Brain microvascular endothelial cell (primary cell): ENCODE measurements at regions not wholly inside any gene's neighbourhood (a gene's known extent, or its start where the extent isn't known, plus 50 kb on each side); places are given as distances from the start of the nearest gene placed in this dataset.

Source experiments
- DNase-seq: peaks from one replicate; pipeline ENCODE4 v3.0.0-alpha.2; 2020
- H3K27ac ChIP-seq: fragments of 250-450 bp; sonication (Bioruptor Pico); 2 replicates; pipeline ENCODE4 v1.5.1; 2020; ENCODE audit warnings: mild to moderate bottlenecking, moderate library complexity
- H3K27me3 ChIP-seq: fragments of 250-450 bp; sonication (Bioruptor Pico); replicated peaks from 2 replicates; pipeline ENCODE4 v1.5.1; 2020; ENCODE audit warnings: mild to moderate bottlenecking
- H3K36me3 ChIP-seq: fragments of 250-450 bp; sonication (Bioruptor Pico); replicated peaks from 2 replicates; pipeline ENCODE4 v1.5.1; 2020; ENCODE audit warnings: mild to moderate bottlenecking
- H3K4me3 ChIP-seq: 2 replicates; pipeline ENCODE4 v1.5.1; 2011; ENCODE audit warnings: low read depth, mild to moderate bottlenecking, control low read depth, low read length, moderate library complexity
- CTCF ChIP-seq: IDR thresholded peaks from 2 replicates; pipeline ENCODE4 v1.5.1; 2011; ENCODE audit warnings: low read depth, mild to moderate bottlenecking, moderate library complexity, low read length, control low read depth, inconsistent platforms; ENCODE audit errors: missing control alignments
- in situ Hi-C: cut with HindIII; loops from 2 replicates; pipeline ENCODE4 v1.10.0; 2017; ENCODE audit warnings: low sequenced_read_pairs, low pct_ligation_motif_present

GRCh38 chr5:171692936-171693335, 92.7 kb upstream of the SMIM23 start:
- Histone ChIP-seq H3K4me3 (no peak overlapping the region), H3K27me3 (no peaks in the 10 kb centered on the region), H3K36me3 (no peaks in the 10 kb centered on the region), H3K27ac (no peak overlapping the region)
- DNase-seq: no peak
- no peak for TF ChIP-seq CTCF
- in situ Hi-C loops: no loop called here

GRCh38 chr5:171693412-171693811, 92.2 kb upstream of the SMIM23 start:
- in situ Hi-C loops: no loop called here
- H3K4me3 ChIP-seq: no peak overlapping the region
- H3K27ac ChIP-seq: no peak overlapping the region
- TF ChIP-seq CTCF: no peak
- no peaks in the 10 kb centered on the region for H3K27me3 ChIP-seq
- DNase-seq: no peak
- no peaks in the 10 kb centered on the region for H3K36me3 ChIP-seq

GRCh38 chr5:171695804-171696203, 89.8 kb upstream of the SMIM23 start:
- no peak for DNase-seq
- Histone ChIP-seq H3K36me3 (no peaks in the 10 kb centered on the region), H3K27ac (no peak overlapping the region), H3K27me3 (no peaks in the 10 kb centered on the region), H3K4me3 (no peak overlapping the region)
- in situ Hi-C loops: no loop called here
- no peak for TF ChIP-seq CTCF

- Histone ChIP-seq H3K36me3 (no peaks in the 10 kb centered on the region), H3K27me3 (no peaks in the 10 kb centered on the region), H3K27ac (no peak overlapping the region), H3K4me3 (no peak overlapping the region)
- TF ChIP-seq CTCF: no peak
- DNase-seq: no peak
- in situ Hi-C loops: no loop called here
Observed at GRCh38 chr5:171697221-171698102, 88.2 kb upstream of the SMIM23 start.

- no peak overlapping the region for H3K27ac ChIP-seq
- DNase-seq: no peak
- H3K36me3 ChIP-seq: no peaks in the 10 kb centered on the region
- in situ Hi-C loops: no loop called here
- H3K27me3 ChIP-seq: peaks cover 4% of the 10 kb centered on the region
- no peak overlapping the region for H3K4me3 ChIP-seq
- TF ChIP-seq CTCF: no peak
Observed at GRCh38 chr5:171700318-171700912, 85.2 kb upstream of the SMIM23 start.
